GM23248 (cell line): ENCODE measurements at regions not wholly inside any gene's neighbourhood (a gene's known extent, or its start where the extent isn't known, plus 50 kb on each side); places are given as distances from the start of the nearest gene placed in this dataset.

Experiments
- DNase-seq: peaks from one replicate; pipeline ENCODE4 v3.0.0-alpha.2; 2015
- H2AFZ ChIP-seq: fragments of 200-600 bp; sonication (generic); 2 replicates; pipeline ENCODE4 v1.6.1; 2016; ENCODE audit warnings: antibody characterized with exemption
- H3F3A ChIP-seq: fragments of 200-600 bp; sonication (generic); 2 replicates; pipeline ENCODE4 v1.6.1; 2016; ENCODE audit warnings: mild to moderate bottlenecking, antibody characterized with exemption, mixed run types; ENCODE audit not compliant: insufficient read depth
- H3K27ac ChIP-seq: fragments of 200-600 bp; sonication (generic); 2 replicates; pipeline ENCODE4 v1.5.1; 2016; ENCODE audit warnings: mild to moderate bottlenecking
- H3K27me3 ChIP-seq: fragments of 200-600 bp; sonication (generic); replicated peaks from 2 replicates; pipeline ENCODE4 v1.6.1; 2016; ENCODE audit warnings: mild to moderate bottlenecking; ENCODE audit not compliant: insufficient read depth
- H3K36me3 ChIP-seq: fragments of 200-600 bp; sonication (generic); 2 replicates; pipeline ENCODE4 v1.6.1; 2016; ENCODE audit warnings: low read depth, mild to moderate bottlenecking
- H3K4me1 ChIP-seq: fragments of 200-600 bp; sonication (generic); 2 replicates; pipeline ENCODE4 v1.6.1; 2016; ENCODE audit warnings: mild to moderate bottlenecking; ENCODE audit not compliant: insufficient read depth
- H3K4me2 ChIP-seq: fragments of 200-600 bp; sonication (generic); one replicate; pipeline ENCODE4 v1.6.1; 2016; ENCODE audit warnings: mild to moderate bottlenecking; ENCODE audit not compliant: unreplicated experiment
- H3K4me3 ChIP-seq: fragments of 200-600 bp; sonication (generic); 2 replicates; pipeline ENCODE4 v1.5.1; 2016; ENCODE audit warnings: mild to moderate bottlenecking
- H3K79me2 ChIP-seq: fragments of 200-600 bp; sonication (generic); 2 replicates; pipeline ENCODE4 v1.6.1; 2016; ENCODE audit warnings: mild to moderate bottlenecking; ENCODE audit not compliant: insufficient read depth
- H3K9ac ChIP-seq: fragments of 200-600 bp; sonication (generic); 2 replicates; pipeline ENCODE4 v1.6.1; 2016; ENCODE audit warnings: mild to moderate bottlenecking
- H3K9me2 ChIP-seq: fragments of 200-600 bp; sonication (generic); 2 replicates; pipeline ENCODE4 v1.6.1; 2016; ENCODE audit warnings: mixed run types, mild to moderate bottlenecking, moderate library complexity; ENCODE audit not compliant: insufficient read depth
- H3K9me3 ChIP-seq: fragments of 200-600 bp; sonication (generic); one replicate; pipeline ENCODE4 v1.6.1; 2017; ENCODE audit warnings: low read depth
- H4K20me1 ChIP-seq: fragments of 200-600 bp; sonication (generic); 2 replicates; pipeline ENCODE4 v1.6.0; 2016; ENCODE audit not compliant: insufficient read depth
- EZH2 ChIP-seq: fragments of 200-600 bp; sonication (generic); IDR thresholded peaks from 2 replicates; pipeline ENCODE4 v1.6.1; 2018; ENCODE audit warnings: antibody characterized with exemption, mild to moderate bottlenecking; ENCODE audit not compliant: insufficient read depth, poor library complexity, severe bottlenecking
- EZH2phosphoT487 ChIP-seq: fragments of 200-600 bp; sonication (generic); IDR thresholded peaks from 2 replicates; pipeline ENCODE4 v1.6.1; 2018; ENCODE audit warnings: antibody characterized with exemption, moderate library complexity, mild to moderate bottlenecking, low read depth; ENCODE audit not compliant: insufficient read depth
- WGBS, 2 experiments: methylation state at CpG; one replicate each; pipeline ENCODE4 v1.1.6; 2015 to 2017; ENCODE audit warnings: low lambda C conversion rate in 2 of 2, low coverage in 1 of 2; ENCODE audit errors: missing lambda C conversion rate in 2 of 2; 5-methylcytosine and 5-hydroxymethylcytosine counted together
- in situ Hi-C: fragments of 300-500 bp; cut with MboI; formaldehyde crosslinking; loops from 2 replicates; pipeline ENCODE4 v1.15.0; 2020

GRCh38 chr2:147101941-147102790 lies 742.7 kb upstream of the ACVR2A start:
- no peak overlapping the region for H3K4me3 ChIP-seq
- H3K9me2 ChIP-seq = no peaks in the 10 kb centered on the region
- peaks cover 10% of the 10 kb centered on the region; the same call in 1 of the 2 replicates for H3F3A ChIP-seq
- H3K36me3 ChIP-seq = no peaks in the 10 kb centered on the region
- 23 to 30% methylated on average over 5 of the region's 5 CpGs for WGBS, 2 experiments
- H3K79me2 ChIP-seq = no peaks in the 10 kb centered on the region
- in situ Hi-C loops = no loop called here
- H3K27me3 ChIP-seq = no peaks in the 10 kb centered on the region
- H3K9ac ChIP-seq = no peak overlapping the region
- H3K9me3 ChIP-seq = no peaks in the 10 kb centered on the region
- no peak overlapping the region for H3K4me2 ChIP-seq
- no peak overlapping the region for H3K27ac ChIP-seq
- no peak overlapping the region for H2AFZ ChIP-seq
- DNase-seq = no peak
- peaks cover 39% of the 10 kb centered on the region for H3K4me1 ChIP-seq
- H4K20me1 ChIP-seq = no peaks in the 10 kb centered on the region
- TF ChIP-seq EZH2phosphoT487 = no peak
- TF ChIP-seq EZH2 = no peak

GRCh38 chr2:147100406-147101035 lies 744.3 kb upstream of the ACVR2A start:
- no peaks in the 10 kb centered on the region for H4K20me1 ChIP-seq
- no peaks in the 10 kb centered on the region for H3K36me3 ChIP-seq
- H3K79me2 ChIP-seq = no peaks in the 10 kb centered on the region
- H3K27ac ChIP-seq = peak overlapping the region; percentile 56
- H3K4me3 ChIP-seq = no peak overlapping the region
- in situ Hi-C loops = no loop called here
- H3K9me3 ChIP-seq = no peaks in the 10 kb centered on the region
- 0 out of 2 replicates have a peak overlapping the region, but pooled peaks have one; percentile 8 for H2AFZ ChIP-seq
- H3F3A ChIP-seq = peaks cover 22% of the 10 kb centered on the region; the same call in 1 of the 2 replicates
- peak; percentile 84 for DNase-seq
- H3K4me2 ChIP-seq = peak overlapping the region; percentile 6
- H3K9ac ChIP-seq = no peak overlapping the region
- H3K9me2 ChIP-seq = no peaks in the 10 kb centered on the region
- TF ChIP-seq EZH2 = no peak
- TF ChIP-seq EZH2phosphoT487 = no peak
- H3K27me3 ChIP-seq = no peaks in the 10 kb centered on the region
- H3K4me1 ChIP-seq = peaks cover 49% of the 10 kb centered on the region

GRCh38 chr2:147099845-147100244 lies 745.0 kb upstream of the ACVR2A start:
- in situ Hi-C loops = loop anchor here (25.0 kb wide), 1 partner anchor 812 kb away; no protein-coding TSS in a partner anchor
- no peaks in the 10 kb centered on the region for H3K79me2 ChIP-seq
- peak overlapping the region; percentile 6 for H3K4me2 ChIP-seq
- no peaks in the 10 kb centered on the region for H4K20me1 ChIP-seq
- H3K4me3 ChIP-seq = no peak overlapping the region
- no peaks in the 10 kb centered on the region for H3K36me3 ChIP-seq
- peak overlapping the region; percentile 56 for H3K27ac ChIP-seq
- TF ChIP-seq EZH2phosphoT487 (no peak), EZH2 (no peak)
- no peak overlapping the region for H3K9ac ChIP-seq
- peak; percentile 31 for DNase-seq
- no peak overlapping the region for H2AFZ ChIP-seq
- H3K4me1 ChIP-seq = peaks cover 49% of the 10 kb centered on the region
- WGBS, 2 experiments = 95% methylated on average over 2 of the region's 2 CpGs
- H3K27me3 ChIP-seq = no peaks in the 10 kb centered on the region
- H3K9me2 ChIP-seq = no peaks in the 10 kb centered on the region
- peaks cover 22% of the 10 kb centered on the region; the same call in 1 of the 2 replicates for H3F3A ChIP-seq
- no peaks in the 10 kb centered on the region for H3K9me3 ChIP-seq

GRCh38 chr2:147098940-147099339 lies 745.9 kb upstream of the ACVR2A start:
- no peaks in the 10 kb centered on the region for H3K36me3 ChIP-seq
- peak; percentile 68 for DNase-seq
- no peak overlapping the region for H3K9ac ChIP-seq
- peaks cover 22% of the 10 kb centered on the region; the same call in 1 of the 2 replicates for H3F3A ChIP-seq
- peak overlapping the region; percentile 56 for H3K27ac ChIP-seq
- H3K9me2 ChIP-seq = no peaks in the 10 kb centered on the region
- WGBS, 2 experiments = 0% methylated on average over 1 of the region's 1 CpG
- H2AFZ ChIP-seq = no peak overlapping the region
- H3K27me3 ChIP-seq = no peaks in the 10 kb centered on the region
- no peaks in the 10 kb centered on the region for H3K79me2 ChIP-seq
- H3K4me2 ChIP-seq = peak overlapping the region; percentile 13
- no peak for TF ChIP-seq EZH2phosphoT487
- no peak for TF ChIP-seq EZH2
- no peak overlapping the region for H3K4me3 ChIP-seq
- H4K20me1 ChIP-seq = no peaks in the 10 kb centered on the region
- in situ Hi-C loops = loop anchor here (25.0 kb wide), 1 partner anchor 813 kb away; no protein-coding TSS in a partner anchor
- H3K9me3 ChIP-seq = no peaks in the 10 kb centered on the region
- H3K4me1 ChIP-seq = peaks cover 49% of the 10 kb centered on the region
